HG02973 (cell line): ENCODE measurements at regions not wholly inside any gene's neighbourhood (a gene's known extent, or its start where the extent isn't known, plus 50 kb on each side); places are given as distances from the start of the nearest gene placed in this dataset.

Experiments used
- ATAC-seq: cut with Tn5 transposase; IDR thresholded peaks from one replicate; pipeline ENCODE4 v1.9.1; 2021; ENCODE audit warnings: moderate library complexity; ENCODE audit not compliant: unreplicated experiment

GRCh38 chr3:34225821-34226366 is 427.5 kb downstream of the PDCD6IP start:
- no peak for ATAC-seq

- ATAC-seq = no peak
These were observed 431.4 kb downstream of the PDCD6IP start for GRCh38 chr3:34229876-34230275.

DNA sequence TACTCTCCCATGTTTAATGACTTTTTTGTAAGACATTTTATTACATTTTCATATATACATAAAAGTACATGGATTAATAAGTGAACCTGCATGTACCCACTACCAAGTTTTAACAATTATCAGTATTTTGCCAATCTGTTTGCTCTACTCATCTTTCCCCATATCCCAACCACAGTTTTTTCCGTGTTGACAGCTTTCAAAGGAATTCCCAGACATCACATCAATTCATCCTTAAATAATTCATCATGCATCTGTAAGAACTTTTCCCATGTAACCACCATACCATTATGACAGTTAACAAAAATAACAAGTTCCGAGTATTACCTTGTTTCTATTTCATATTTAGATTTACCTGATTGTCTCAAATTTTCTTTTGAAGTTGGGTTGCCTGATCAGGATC is 436.7 kb downstream of the PDCD6IP start:
- ATAC-seq = no peak

DNA sequence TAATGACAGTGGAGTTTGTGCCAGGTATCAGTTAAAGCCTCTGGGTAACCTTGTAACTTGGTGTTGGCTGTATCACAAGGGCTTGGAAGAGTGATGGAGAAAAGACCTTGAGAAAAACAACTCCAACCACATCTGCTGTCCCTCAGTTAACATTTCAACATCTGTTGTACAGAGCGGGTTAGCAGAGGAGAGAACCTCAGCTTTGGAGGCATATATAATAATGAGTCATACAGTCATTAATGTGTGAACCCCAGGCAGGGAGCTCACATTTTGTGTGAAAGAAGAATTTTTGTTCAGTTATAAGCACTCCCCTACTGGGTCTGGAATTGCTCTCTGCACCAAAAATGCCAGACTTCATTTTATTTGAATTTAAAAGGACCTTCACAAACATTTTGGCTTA is 439.5 kb downstream of the PDCD6IP start:
- no peak for ATAC-seq

GRCh38 chr3:34238407-34238806 is 440.0 kb downstream of the PDCD6IP start:
- no peak for ATAC-seq

- ATAC-seq = no peak
These were observed 440.9 kb downstream of the PDCD6IP start for GRCh38 chr3:34239287-34239686.

DNA sequence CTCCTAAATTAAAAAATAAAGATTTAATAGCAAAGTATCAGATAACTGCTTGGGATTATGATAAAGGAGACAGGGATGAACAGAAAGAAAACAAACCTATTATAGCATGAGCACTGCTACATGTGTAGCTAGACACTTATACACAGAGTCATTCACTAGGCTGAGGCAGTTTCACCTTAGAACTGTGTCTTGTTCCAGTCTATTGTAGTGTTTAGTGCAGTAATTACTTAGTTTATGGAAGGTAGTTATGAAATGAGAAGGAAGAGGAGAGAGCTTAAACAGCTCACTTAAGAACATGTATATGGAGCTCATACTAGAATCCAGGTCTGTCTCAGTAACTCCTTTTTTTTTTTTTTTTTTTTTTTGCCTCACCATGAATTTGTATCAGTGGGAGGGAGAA is 441.4 kb downstream of the PDCD6IP start:
- ATAC-seq = no peak

- no peak for ATAC-seq
These were observed 449.0 kb downstream of the PDCD6IP start for GRCh38 chr3:34247401-34247800.

DNA sequence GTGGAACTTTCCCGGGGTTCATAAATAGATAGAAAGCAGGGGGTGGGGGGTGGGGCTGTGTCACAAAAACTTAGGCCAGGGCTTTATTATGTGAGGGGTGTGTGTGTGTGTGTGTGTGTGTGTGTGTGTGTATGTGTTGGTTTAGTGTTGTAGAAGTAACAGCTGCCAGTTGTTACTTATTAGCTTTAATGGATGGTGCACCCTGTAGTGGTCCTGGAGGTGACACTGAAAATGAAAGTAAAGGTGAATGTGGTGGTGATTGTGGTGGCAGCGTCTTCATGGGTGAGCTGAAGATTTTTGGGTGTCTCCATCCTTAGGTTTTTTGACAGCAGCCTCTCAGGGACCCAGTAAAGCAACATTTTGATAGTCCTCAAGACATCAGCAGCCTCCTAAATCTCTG is 449.9 kb downstream of the PDCD6IP start:
- peak; percentile 87 for ATAC-seq

DNA sequence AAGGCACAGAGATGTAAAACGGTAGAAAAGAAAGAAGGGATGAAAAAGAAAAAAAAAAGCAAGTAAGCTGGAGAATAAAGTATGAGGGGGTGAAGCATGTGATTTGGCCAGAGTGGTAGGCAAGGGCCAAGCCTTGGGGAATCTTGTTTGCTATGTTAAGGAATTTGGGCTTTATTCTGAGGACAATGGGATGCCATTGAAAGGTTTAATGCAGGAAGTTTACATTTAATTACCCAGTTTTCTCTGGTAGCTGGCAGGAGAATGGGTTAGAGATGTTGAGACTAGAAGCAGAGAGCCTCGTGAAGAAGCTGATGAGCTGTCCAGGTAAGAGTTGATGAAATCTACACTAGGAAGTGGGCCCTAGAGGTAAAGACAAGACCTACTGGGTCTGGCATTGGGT is 455.9 kb downstream of the PDCD6IP start:
- ATAC-seq = no peak

- no peak for ATAC-seq
These were observed 457.6 kb downstream of the PDCD6IP start for GRCh38 chr3:34256021-34256420.

GRCh38 chr3:34256791-34257190 is 458.4 kb downstream of the PDCD6IP start:
- ATAC-seq = no peak

GRCh38 chr3:34258271-34258998 is 460.0 kb downstream of the PDCD6IP start:
- ATAC-seq = no peak

DNA sequence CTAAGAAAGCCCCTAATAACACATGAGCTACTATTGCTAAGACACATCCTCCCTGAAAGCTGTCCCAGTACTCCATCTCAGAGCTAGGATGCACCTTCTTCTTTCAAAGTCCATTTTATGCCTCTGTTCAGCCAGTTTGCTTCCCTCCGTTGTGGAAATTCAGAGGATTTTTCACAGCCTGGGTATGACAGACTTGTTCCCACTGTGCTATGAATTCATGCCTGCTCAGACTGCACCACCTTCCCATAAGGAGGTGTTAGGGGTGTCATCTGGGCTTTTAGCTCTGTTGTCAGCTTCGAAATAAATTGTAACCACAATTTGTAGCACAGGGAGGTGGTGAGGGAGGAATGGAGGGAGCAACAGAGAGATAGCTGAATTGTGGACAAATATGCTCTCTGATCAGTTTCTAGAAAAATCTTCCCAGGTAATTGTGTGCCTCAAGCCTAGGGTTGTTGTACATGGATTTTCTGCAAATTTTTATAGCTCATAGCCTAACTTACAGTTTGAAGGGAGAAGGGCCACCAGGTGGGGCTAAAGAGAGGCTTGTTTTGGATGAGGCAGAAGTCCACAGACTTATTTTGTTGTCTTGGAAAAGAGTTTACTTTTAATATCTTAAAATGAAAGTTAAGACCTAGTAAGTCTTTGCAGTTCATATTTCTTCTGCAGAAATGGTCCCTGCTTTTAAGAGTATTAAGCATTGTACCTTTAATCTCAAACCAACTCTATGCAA is 462.0 kb downstream of the PDCD6IP start:
- peak; percentile 55 for ATAC-seq

GRCh38 chr3:34261001-34261385 is 462.6 kb downstream of the PDCD6IP start:
- ATAC-seq = no peak

GRCh38 chr3:34263101-34263621 is 464.7 kb downstream of the PDCD6IP start:
- no peak for ATAC-seq

DNA sequence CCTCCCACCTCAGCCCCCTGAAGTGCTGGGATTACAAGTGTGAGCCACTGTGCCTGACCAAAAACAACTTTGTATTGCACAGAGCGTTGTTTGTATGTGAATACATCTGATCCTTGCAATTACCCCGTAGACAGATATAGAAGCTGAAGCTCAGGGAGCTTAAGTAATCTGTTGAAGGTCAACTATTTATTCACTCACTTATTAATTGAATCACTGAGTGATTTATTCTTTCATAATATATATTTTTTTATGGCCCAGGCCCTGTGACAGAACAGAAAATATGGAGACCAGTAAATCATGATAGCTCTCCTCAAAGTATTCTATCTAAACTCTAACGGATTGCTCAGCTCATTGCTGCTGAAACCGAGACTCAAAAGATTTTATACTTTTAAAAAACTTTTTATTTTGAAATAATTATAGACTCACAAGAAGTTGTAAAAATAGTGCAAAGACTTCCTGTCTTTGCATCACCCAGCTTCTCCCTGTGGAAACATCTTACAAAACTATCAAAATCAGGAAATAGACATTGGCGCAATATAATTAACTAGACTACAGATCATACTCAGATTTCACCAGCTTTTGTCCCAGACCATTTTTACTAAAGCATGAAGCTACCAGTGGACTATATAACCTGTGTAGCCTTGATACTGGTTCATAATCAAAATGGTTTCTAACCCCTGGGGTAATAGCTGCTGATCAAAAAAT is 466.1 kb downstream of the PDCD6IP start:
- no peak for ATAC-seq

GRCh38 chr3:34267088-34267487 is 468.7 kb downstream of the PDCD6IP start:
- no peak for ATAC-seq

- no peak for ATAC-seq
These were observed 469.7 kb downstream of the PDCD6IP start for GRCh38 chr3:34268032-34268709.

DNA sequence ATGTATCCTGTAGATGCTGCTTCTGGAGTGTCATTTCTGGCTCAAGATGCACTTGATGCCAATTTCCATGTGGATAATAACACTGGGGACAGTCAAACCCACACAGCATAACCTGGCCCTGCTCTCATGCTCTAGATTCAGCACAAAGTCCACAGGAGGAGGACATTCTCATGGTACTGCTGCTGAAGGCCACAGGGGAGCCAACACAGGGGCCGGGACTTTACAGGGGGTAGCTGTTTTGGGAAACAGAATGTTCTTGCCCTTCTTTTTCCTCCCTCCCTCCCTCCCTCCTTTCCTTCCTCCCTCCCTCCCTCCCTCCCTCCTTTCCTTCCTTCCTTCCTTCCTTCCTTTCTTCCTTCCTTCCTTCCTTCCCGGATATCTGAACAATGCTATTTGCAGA is 477.4 kb downstream of the PDCD6IP start:
- no peak for ATAC-seq

GRCh38 chr3:34276342-34276741 is 477.9 kb downstream of the PDCD6IP start:
- no peak for ATAC-seq
